GM19351 (cell line): ENCODE measurements at regions not wholly inside any gene's neighbourhood (a gene's known extent, or its start where the extent isn't known, plus 50 kb on each side); places are given as distances from the start of the nearest gene placed in this dataset.
A peak's percentile ranks its signal among the peaks of the same experiment; 100 is the strongest.
"Not testable (repeated sequence)": the region's sequence is repeated elsewhere in the genome, so short reads cannot be mapped to it uniquely, and the experiment has no call there.

Source experiments
- ATAC-seq: cut with Tn5 transposase; IDR thresholded peaks from one replicate; pipeline ENCODE4 v1.9.1; 2021; ENCODE audit warnings: mild to moderate bottlenecking, moderate library complexity; ENCODE audit not compliant: unreplicated experiment

- ATAC-seq: peak; percentile 43
These were observed 335.4 kb upstream of the CDH2 start for GRCh38 chr18:28512357-28512756.

- no peak for ATAC-seq
These were observed 334.5 kb upstream of the CDH2 start for GRCh38 chr18:28511413-28511821.

- ATAC-seq: no peak
These were observed 333.3 kb upstream of the CDH2 start for GRCh38 chr18:28510210-28510609.

GRCh38 chr18:28504066-28504465 is 327.1 kb upstream of the CDH2 start:
- ATAC-seq: no peak

- ATAC-seq: no peak
These were observed 317.2 kb upstream of the CDH2 start for GRCh38 chr18:28494151-28494550.

- ATAC-seq: peak; percentile 77
These were observed 309.0 kb upstream of the CDH2 start for GRCh38 chr18:28485918-28486317.

- ATAC-seq: no peak
These were observed 308.4 kb upstream of the CDH2 start for GRCh38 chr18:28485210-28485801.

- ATAC-seq: no peak
These were observed 301.6 kb upstream of the CDH2 start for GRCh38 chr18:28478531-28478930.

- ATAC-seq: no peak
These were observed 299.4 kb upstream of the CDH2 start for GRCh38 chr18:28476302-28476701.

- ATAC-seq: no peak
These were observed 293.0 kb upstream of the CDH2 start for GRCh38 chr18:28469946-28470345.

GRCh38 chr18:28468901-28469300 is 292.0 kb upstream of the CDH2 start:
- ATAC-seq: no peak

- no peak for ATAC-seq
These were observed 289.3 kb upstream of the CDH2 start for GRCh38 chr18:28466204-28466603.

GRCh38 chr18:28459587-28459986 is 282.7 kb upstream of the CDH2 start:
- ATAC-seq: no peak

GRCh38 chr18:28458751-28459150 is 281.8 kb upstream of the CDH2 start:
- no peak for ATAC-seq

GRCh38 chr18:28457784-28458183 is 280.9 kb upstream of the CDH2 start:
- ATAC-seq: no peak

GRCh38 chr18:28455971-28456370 is 279.0 kb upstream of the CDH2 start:
- no peak for ATAC-seq

- no peak for ATAC-seq
These were observed 262.9 kb upstream of the CDH2 start for GRCh38 chr18:28439870-28440269.

GRCh38 chr18:28438381-28438780 is 261.5 kb upstream of the CDH2 start:
- ATAC-seq: no peak

GRCh38 chr18:28432339-28432738 is 255.4 kb upstream of the CDH2 start:
- ATAC-seq: no peak

- no peak for ATAC-seq
These were observed 249.0 kb upstream of the CDH2 start for GRCh38 chr18:28425886-28426285.

- ATAC-seq: no peak
These were observed 245.6 kb upstream of the CDH2 start for GRCh38 chr18:28422577-28422976.

GRCh38 chr18:28421950-28422349 is 245.0 kb upstream of the CDH2 start:
- ATAC-seq: not testable (repeated sequence)

GRCh38 chr18:28412521-28412920 is 235.6 kb upstream of the CDH2 start:
- ATAC-seq: no peak
